ENCODE measurements at regions not wholly inside any gene's neighbourhood (a gene's known extent, or its start where the extent isn't known, plus 50 kb on each side); places are given as distances from the start of the nearest gene placed in this dataset.

DNA sequence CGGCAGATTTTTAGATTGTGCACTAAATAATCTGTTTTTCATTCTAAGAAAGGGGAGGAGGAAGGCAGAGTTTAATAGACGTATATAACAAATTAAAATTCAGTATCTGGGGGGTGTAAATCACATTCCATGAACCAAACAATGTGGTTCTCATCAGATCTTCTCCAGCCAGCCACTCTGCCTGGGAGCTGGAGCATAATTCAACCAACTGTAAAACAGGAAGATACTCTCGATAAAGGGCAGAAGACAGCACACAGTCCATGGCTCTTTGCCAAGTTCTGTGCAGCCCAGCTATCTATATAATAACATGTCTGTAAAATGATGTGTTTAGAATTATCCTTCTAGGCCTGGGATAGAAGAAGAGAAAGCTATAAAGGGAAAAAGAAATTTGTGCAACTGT lies 289.9 kb upstream of the ZFP64 start:
- no peaks in the 10 kb centered on the region for H4K20me1 ChIP-seq (ENCODE audit: control insufficient read depth, extremely low read depth, insufficient read depth, low read length)
- no peak for TF ChIP-seq EZH2 (IDR thresholded peaks at IDR 0.05; ENCODE audit: low read length, missing control alignments)
- no peak for TF ChIP-seq CTCF (conservative IDR thresholded peaks at IDR 0.05 in 1 of 2, IDR thresholded peaks at IDR 0.05 in 1 of 2; ENCODE audit: low read depth in 1 of 2, low read length in 2 of 2)
- DNase-seq (ENCODE audit: low read depth in 2 of 2) = no peak
- no peak overlapping the region for H3K4me2 ChIP-seq (ENCODE audit: extremely low read depth, insufficient read depth, low read length)
- no peaks in the 10 kb centered on the region for H3K4me1 ChIP-seq (ENCODE audit: control insufficient read depth, extremely low read depth, insufficient read depth, low read length)
- no peaks in the 10 kb centered on the region for H3K36me3 ChIP-seq (ENCODE audit: control insufficient read depth, insufficient read depth, low read length)
- H3K9me3 ChIP-seq (ENCODE audit: control insufficient read depth, insufficient read depth, low read depth, low read length) = no peaks in the 10 kb centered on the region
- no peak overlapping the region for H3K27ac ChIP-seq (ENCODE audit: insufficient read depth, low read length)
- H3K27me3 ChIP-seq (ENCODE audit: control insufficient read depth, insufficient read depth, low read length) = no peaks in the 10 kb centered on the region
- no peaks in the 10 kb centered on the region for H3K79me2 ChIP-seq (ENCODE audit: control insufficient read depth, insufficient read depth, low read length)
- no peak overlapping the region for H3K4me3 ChIP-seq (replicated peaks in 1 of 4; ENCODE audit: control extremely low read depth in 1 of 4, insufficient read depth in 1 of 4, low read depth in 3 of 4, low read length in 4 of 4)
- H2AFZ ChIP-seq (ENCODE audit: low read length) = no peak overlapping the region
- no peak overlapping the region for H3K9ac ChIP-seq (ENCODE audit: insufficient read depth, low read length)

- Histone ChIP-seq H3K36me3 (ENCODE audit: control insufficient read depth, insufficient read depth, low read length) (no peaks in the 10 kb centered on the region), H3K27ac (ENCODE audit: insufficient read depth, low read length) (no peak overlapping the region), H3K79me2 (ENCODE audit: control insufficient read depth, insufficient read depth, low read length) (no peaks in the 10 kb centered on the region), H3K4me3 (replicated peaks in 1 of 4; ENCODE audit: control extremely low read depth in 1 of 4, insufficient read depth in 1 of 4, low read depth in 3 of 4, low read length in 4 of 4) (no peak overlapping the region), H3K4me2 (ENCODE audit: extremely low read depth, insufficient read depth, low read length) (no peak overlapping the region), H4K20me1 (ENCODE audit: control insufficient read depth, extremely low read depth, insufficient read depth, low read length) (no peaks in the 10 kb centered on the region), H3K9ac (ENCODE audit: insufficient read depth, low read length) (no peak overlapping the region), H3K9me3 (ENCODE audit: control insufficient read depth, insufficient read depth, low read depth, low read length) (no peaks in the 10 kb centered on the region), H2AFZ (ENCODE audit: low read length) (no peak overlapping the region), H3K27me3 (ENCODE audit: control insufficient read depth, insufficient read depth, low read length) (no peaks in the 10 kb centered on the region), H3K4me1 (ENCODE audit: control insufficient read depth, extremely low read depth, insufficient read depth, low read length) (no peaks in the 10 kb centered on the region)
- TF ChIP-seq EZH2 (IDR thresholded peaks at IDR 0.05; ENCODE audit: low read length, missing control alignments) (no peak), CTCF (conservative IDR thresholded peaks at IDR 0.05 in 1 of 2, IDR thresholded peaks at IDR 0.05 in 1 of 2; ENCODE audit: low read depth in 1 of 2, low read length in 2 of 2) (no peak)
- DNase-seq (ENCODE audit: low read depth in 2 of 2) = no peak
Measured at GRCh38 chr20:52476074-52476750, 284.6 kb upstream of the ZFP64 start.

GRCh38 chr20:52473186-52473585 lies 281.6 kb upstream of the ZFP64 start:
- H2AFZ ChIP-seq (ENCODE audit: low read length) = no peak overlapping the region
- H3K36me3 ChIP-seq (ENCODE audit: control insufficient read depth, insufficient read depth, low read length) = no peaks in the 10 kb centered on the region
- no peaks in the 10 kb centered on the region for H4K20me1 ChIP-seq (ENCODE audit: control insufficient read depth, extremely low read depth, insufficient read depth, low read length)
- no peak for DNase-seq (ENCODE audit: low read depth in 2 of 2)
- H3K27me3 ChIP-seq (ENCODE audit: control insufficient read depth, insufficient read depth, low read length) = no peaks in the 10 kb centered on the region
- TF ChIP-seq EZH2 (IDR thresholded peaks at IDR 0.05; ENCODE audit: low read length, missing control alignments) (no peak), CTCF (conservative IDR thresholded peaks at IDR 0.05 in 1 of 2, IDR thresholded peaks at IDR 0.05 in 1 of 2; ENCODE audit: low read depth in 1 of 2, low read length in 2 of 2) (no peak)
- H3K4me1 ChIP-seq (ENCODE audit: control insufficient read depth, extremely low read depth, insufficient read depth, low read length) = no peaks in the 10 kb centered on the region
- no peak overlapping the region for H3K4me2 ChIP-seq (ENCODE audit: extremely low read depth, insufficient read depth, low read length)
- H3K79me2 ChIP-seq (ENCODE audit: control insufficient read depth, insufficient read depth, low read length) = no peaks in the 10 kb centered on the region
- H3K9ac ChIP-seq (ENCODE audit: insufficient read depth, low read length) = no peak overlapping the region
- no peaks in the 10 kb centered on the region for H3K9me3 ChIP-seq (ENCODE audit: control insufficient read depth, insufficient read depth, low read depth, low read length)
- H3K27ac ChIP-seq (ENCODE audit: insufficient read depth, low read length) = no peak overlapping the region
- H3K4me3 ChIP-seq (replicated peaks in 1 of 4; ENCODE audit: control extremely low read depth in 1 of 4, insufficient read depth in 1 of 4, low read depth in 3 of 4, low read length in 4 of 4) = no peak overlapping the region
